Psoas muscle (tissue), 7 donors: ENCODE measurements at regions not wholly inside any gene's neighbourhood (a gene's known extent, or its start where the extent isn't known, plus 50 kb on each side); places are given as distances from the start of the nearest gene placed in this dataset.

Source experiments
- ATAC-seq, 4 donors: fragments of 200-7000 bp; cut with Tn5 transposase; one replicate each; pipeline ENCODE4 v1.9.1; 2020; ENCODE audit warnings: moderate library complexity in 3 of 4, mild to moderate bottlenecking in 2 of 4
- DNase-seq, 2 donors: peaks; one replicate each; pipeline ENCODE4 v3.0.0-alpha.2; 2020
- H3K27ac ChIP-seq: fragments of 200-600 bp; one replicate; pipeline ENCODE4 v1.8.0; 2022
- H3K27me3 ChIP-seq, 3 donors: fragments of 200-600 bp in 1 of 3; one replicate each; pipeline versions ENCODE4 v1.6.1 to v1.8.0; 2013 to 2022; ENCODE audit warnings: low read length in 2 of 3, mild to moderate bottlenecking in 2 of 3, moderate library complexity in 1 of 3; ENCODE audit not compliant: insufficient read depth in 3 of 3
- H3K36me3 ChIP-seq, 2 donors: fragments of 200-600 bp in 1 of 2; one replicate each; pipeline versions ENCODE4 v1.6.1 to v1.8.0; 2013 to 2022; ENCODE audit warnings: low read depth in 1 of 2, mild to moderate bottlenecking in 1 of 2, moderate library complexity in 1 of 2; ENCODE audit not compliant: insufficient read depth in 1 of 2
- H3K4me1 ChIP-seq: fragments of 200-600 bp; one replicate; pipeline ENCODE4 v1.8.0; 2022
- H3K4me3 ChIP-seq: fragments of 200-600 bp; one replicate; pipeline ENCODE4 v1.8.0; 2022; ENCODE audit warnings: mild to moderate bottlenecking
- H3K9me3 ChIP-seq: fragments of 200-600 bp; one replicate; pipeline ENCODE4 v1.8.0; 2022
- WGBS, 3 donors: extraction: QIAGEN DNeasy Blood & Tissue Kit; methylation state at CpG; one replicate each; pipeline versions ENCODE4 v1.1.6 to v1.1.7; 2013; 5-methylcytosine and 5-hydroxymethylcytosine counted together
- intact Hi-C, 2 donors: fragments of 100-400 bp; cut with DNase I; formaldehyde crosslinking; loops; one replicate each; pipeline versions ENCODE4 v1.11.0 to v1.14.2; 2022
- TF ChIP-seq, protein P1 (sequence below): fragments of 200-600 bp; IDR thresholded peaks from one replicate; pipeline ENCODE4 v1.8.0; 2022; ENCODE audit warnings: antibody characterized with exemption
- donor health status: healthy with polysubstance abuse.
- donor health status: DM: no; HTN: no; CAD: no; lungs with moderate emphysema.
- donor health status: Bipolar disorder and iron deficiency.
- donor health status: healthy.
- donor health status: DM: yes; HTN: yes; CAD: no.
- donor health status: DM: no; HTN: no; CAD: no.
- donor health status: DM: yes; HTN: yes; CAD: no.

DNA sequence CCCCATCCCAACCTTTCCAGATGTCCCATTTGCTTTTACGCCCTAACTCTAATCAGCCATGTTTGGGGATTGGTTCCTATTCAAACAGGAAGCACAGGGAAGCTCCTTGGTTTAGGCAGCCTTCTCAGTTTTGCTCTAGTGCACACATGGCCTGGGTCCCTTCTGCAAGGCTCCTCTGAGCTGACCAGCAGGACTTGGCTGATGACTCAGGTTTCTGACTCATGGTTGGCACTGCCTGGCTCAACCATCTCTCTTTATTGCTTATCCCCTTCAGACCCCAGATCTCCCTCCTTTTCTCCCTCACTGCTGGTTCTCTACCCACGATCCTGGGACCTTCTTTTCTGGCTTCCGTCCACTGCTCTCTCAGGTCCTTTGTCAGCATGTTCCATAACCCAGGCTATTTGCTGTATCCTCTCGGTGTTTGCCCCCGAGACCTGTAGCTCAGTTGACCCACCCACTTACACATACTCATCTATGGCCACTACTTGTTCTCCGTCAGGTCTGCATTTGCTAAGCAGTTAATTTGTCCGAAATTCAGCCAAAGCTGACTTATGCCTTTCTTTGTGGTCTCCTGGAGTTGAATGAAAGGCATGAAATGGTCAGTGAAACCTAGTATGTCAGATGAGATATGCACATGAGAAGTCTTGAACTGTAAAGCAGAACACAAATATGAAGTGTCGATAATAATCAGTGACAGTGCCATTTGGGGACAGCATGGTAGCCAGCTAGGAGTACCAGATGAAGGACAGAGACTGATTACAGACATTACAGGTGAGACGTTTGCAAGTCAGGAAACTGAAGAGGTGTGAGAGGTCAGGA, 323.5 kb upstream of the ROPN1 start:
- Histone ChIP-seq H3K36me3 (no peaks in the 10 kb centered on the region), H3K27ac (no peak overlapping the region), H3K27me3 (no peaks in the 10 kb centered on the region), H3K4me1 (no peaks in the 10 kb centered on the region), H3K9me3 (no peaks in the 10 kb centered on the region), H3K4me3 (no peak overlapping the region)
- DNase-seq (no peak), ATAC-seq (peak in 1 of 4 donors; percentile 56)
- TF ChIP-seq, protein P1, sequence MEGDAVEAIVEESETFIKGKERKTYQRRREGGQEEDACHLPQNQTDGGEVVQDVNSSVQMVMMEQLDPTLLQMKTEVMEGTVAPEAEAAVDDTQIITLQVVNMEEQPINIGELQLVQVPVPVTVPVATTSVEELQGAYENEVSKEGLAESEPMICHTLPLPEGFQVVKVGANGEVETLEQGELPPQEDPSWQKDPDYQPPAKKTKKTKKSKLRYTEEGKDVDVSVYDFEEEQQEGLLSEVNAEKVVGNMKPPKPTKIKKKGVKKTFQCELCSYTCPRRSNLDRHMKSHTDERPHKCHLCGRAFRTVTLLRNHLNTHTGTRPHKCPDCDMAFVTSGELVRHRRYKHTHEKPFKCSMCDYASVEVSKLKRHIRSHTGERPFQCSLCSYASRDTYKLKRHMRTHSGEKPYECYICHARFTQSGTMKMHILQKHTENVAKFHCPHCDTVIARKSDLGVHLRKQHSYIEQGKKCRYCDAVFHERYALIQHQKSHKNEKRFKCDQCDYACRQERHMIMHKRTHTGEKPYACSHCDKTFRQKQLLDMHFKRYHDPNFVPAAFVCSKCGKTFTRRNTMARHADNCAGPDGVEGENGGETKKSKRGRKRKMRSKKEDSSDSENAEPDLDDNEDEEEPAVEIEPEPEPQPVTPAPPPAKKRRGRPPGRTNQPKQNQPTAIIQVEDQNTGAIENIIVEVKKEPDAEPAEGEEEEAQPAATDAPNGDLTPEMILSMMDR: no peak
- 72 to 79% (median 76%) methylated on average over 9 of the region's 9 CpGs for WGBS, 3 donors
- intact Hi-C loops: no loop called here

DNA sequence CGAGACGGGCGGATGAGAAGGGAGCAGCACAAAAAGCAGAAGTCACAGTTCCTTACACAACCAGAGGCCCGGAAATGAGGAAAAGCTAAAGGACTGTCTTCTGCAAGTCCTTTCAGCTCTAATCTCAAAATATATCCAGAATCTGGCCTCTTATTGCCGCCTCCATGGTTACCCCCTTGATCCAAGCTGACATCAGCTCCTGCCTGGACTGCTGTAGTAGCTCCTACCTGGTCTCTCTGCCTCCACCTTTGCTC, 324.0 kb upstream of the ROPN1 start:
- WGBS, 3 donors: 90 to 97% (median 92%) methylated on average over 5 of the region's 5 CpGs
- DNase-seq (no peak), ATAC-seq (no peak)
- H3K4me1 ChIP-seq: no peaks in the 10 kb centered on the region
- TF ChIP-seq, protein P1: no peak
- no peak overlapping the region for H3K27ac ChIP-seq
- no peaks in the 10 kb centered on the region for H3K36me3 ChIP-seq
- no peak overlapping the region for H3K4me3 ChIP-seq
- no peaks in the 10 kb centered on the region for H3K27me3 ChIP-seq
- no peaks in the 10 kb centered on the region for H3K9me3 ChIP-seq
- intact Hi-C loops: no loop called here

DNA sequence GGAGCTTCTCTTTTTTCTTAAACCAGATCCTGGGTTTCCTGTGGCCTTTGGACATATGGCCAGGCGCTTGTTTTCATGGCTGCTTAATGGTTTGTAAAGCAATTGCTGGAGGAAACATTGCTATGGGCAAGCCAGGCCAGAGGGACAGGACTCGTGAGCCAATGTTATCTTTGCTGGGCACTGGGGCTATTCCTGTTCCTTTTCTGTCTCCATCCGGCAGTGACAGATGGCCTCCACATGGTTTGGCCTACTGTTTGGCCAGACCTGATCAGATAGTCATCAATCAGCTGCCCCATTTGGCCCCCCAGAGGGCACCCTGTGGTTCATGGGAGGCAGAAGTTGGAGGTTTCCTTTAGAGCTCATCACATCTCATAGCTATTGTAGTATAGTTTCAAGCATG, 326.1 kb upstream of the ROPN1 start:
- intact Hi-C loops: no loop called here
- Histone ChIP-seq H3K4me3 (no peak overlapping the region), H3K27ac (no peak overlapping the region), H3K36me3 (no peaks in the 10 kb centered on the region), H3K4me1 (no peaks in the 10 kb centered on the region), H3K9me3 (no peaks in the 10 kb centered on the region), H3K27me3 (no peaks in the 10 kb centered on the region)
- WGBS, 3 donors: 83 to 86% (median 85%) methylated on average over 3 of the region's 3 CpGs
- TF ChIP-seq, protein P1: no peak
- ATAC-seq (no peak), DNase-seq (no peak)

DNA sequence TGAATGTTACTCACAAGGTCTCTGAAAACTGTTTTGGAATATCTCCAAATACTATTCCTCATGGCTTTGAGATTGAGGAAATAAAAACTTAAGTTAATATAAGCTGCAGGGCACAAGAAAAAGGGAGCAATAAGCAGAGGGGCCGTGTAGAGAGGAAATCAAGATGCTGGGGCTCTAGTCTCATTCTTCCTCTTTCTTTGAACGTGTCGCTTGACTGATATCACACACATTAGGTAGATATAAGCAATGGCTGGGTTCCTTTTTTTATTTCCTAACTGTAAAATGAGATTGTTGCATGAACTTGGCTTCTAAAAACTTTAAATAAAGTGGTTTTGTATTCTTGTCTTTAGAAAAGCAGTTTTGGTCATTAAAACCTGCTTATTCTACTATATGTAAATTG, 326.7 kb upstream of the ROPN1 start:
- H3K36me3 ChIP-seq: no peaks in the 10 kb centered on the region
- H3K4me1 ChIP-seq: no peaks in the 10 kb centered on the region
- 71 to 89% (median 81%) methylated on average over 3 of the region's 3 CpGs for WGBS, 3 donors
- ATAC-seq (no peak), DNase-seq (no peak)
- no peak overlapping the region for H3K4me3 ChIP-seq
- intact Hi-C loops: no loop called here
- H3K9me3 ChIP-seq: no peaks in the 10 kb centered on the region
- TF ChIP-seq, protein P1: no peak
- no peak overlapping the region for H3K27ac ChIP-seq
- H3K27me3 ChIP-seq: no peaks in the 10 kb centered on the region

DNA sequence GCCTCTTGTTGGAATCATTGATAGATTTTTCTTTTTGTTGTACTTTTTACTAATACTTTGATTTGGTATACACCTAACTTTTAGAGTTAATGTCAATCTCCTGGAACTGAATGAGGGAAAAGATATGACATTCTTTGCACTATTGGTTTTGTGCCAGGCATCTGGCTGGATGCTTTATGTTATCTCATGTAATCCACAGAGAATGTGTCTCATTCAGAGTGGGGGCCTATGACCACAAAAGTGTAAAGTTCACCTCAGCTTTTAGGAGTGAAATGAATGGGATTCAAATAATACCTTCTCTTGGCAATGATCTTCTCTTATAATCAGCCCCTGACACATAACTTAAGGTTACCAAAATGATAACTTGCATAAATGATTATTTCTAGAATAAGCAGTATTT, 329.1 kb upstream of the ROPN1 start:
- H3K36me3 ChIP-seq: no peaks in the 10 kb centered on the region
- TF ChIP-seq, protein P1: no peak

More for the DNA sequence above, 329.1 kb upstream of the ROPN1 start:
- H3K4me3 ChIP-seq: no peak overlapping the region
- no peak overlapping the region for H3K27ac ChIP-seq
- H3K9me3 ChIP-seq: no peaks in the 10 kb centered on the region
- H3K27me3 ChIP-seq: no peaks in the 10 kb centered on the region
- DNase-seq (no peak), ATAC-seq (no peak)
- intact Hi-C loops: no loop called here
- H3K4me1 ChIP-seq: no peaks in the 10 kb centered on the region
